HEK293 (cell line): ENCODE measurements at regions not wholly inside any gene's neighbourhood (a gene's known extent, or its start where the extent isn't known, plus 50 kb on each side); places are given as distances from the start of the nearest gene placed in this dataset.

Experiments
- CTCF ChIA-PET: fragments of 350-600 bp; formaldehyde crosslinking; extraction: SDS; loops from one replicate; lab custom pipeline; 2021; ENCODE audit warnings: antibody characterized with exemption; lab: Yijun Ruan, JAX
- POLR2A ChIA-PET: fragments of 300-600 bp; formaldehyde crosslinking; extraction: SDS; loops from one replicate; lab custom pipeline; 2020; ENCODE audit warnings: antibody characterized with exemption, inconsistent platforms; lab: Yijun Ruan, JAX
- H3K27ac ChIP-seq: fragments of 200-500 bp; sonication (Bioruptor generic); 2 replicates; pipeline ENCODE4 v1.5.1; 2014; ENCODE audit warnings: low read depth, low read length, control low read depth, inconsistent platforms; ENCODE audit errors: extremely low read depth
- H3K36me3 ChIP-seq, 2 experiments: fragments of 200-500 bp in 1 of 2; sonication (Bioruptor generic) in 1 of 2; 1 replicate in 1 of 2; 2 replicates in 1 of 2; pipeline ENCODE4 v1.5.1; 2014 to 2017; ENCODE audit warnings: inconsistent platforms in 2 of 2, low read length in 2 of 2; ENCODE audit not compliant: control insufficient read depth in 2 of 2, insufficient read depth in 1 of 2
- H3K4me1 ChIP-seq: fragments of 200-500 bp; sonication (Bioruptor generic); 2 replicates; pipeline ENCODE4 v1.5.1; 2014; ENCODE audit warnings: mild to moderate bottlenecking, low read length, inconsistent platforms; ENCODE audit not compliant: control insufficient read depth, insufficient read depth
- H3K4me3 ChIP-seq: 2 replicates; pipeline ENCODE4 v1.5.1; 2011; ENCODE audit warnings: low read depth, mild to moderate bottlenecking, control low read depth, low read length, moderate library complexity
- H3K9me3 ChIP-seq: fragments of 200-500 bp; sonication (Bioruptor generic); 2 replicates; pipeline ENCODE4 v1.5.1; 2014; ENCODE audit warnings: low read depth, low read length, inconsistent platforms; ENCODE audit not compliant: control insufficient read depth, insufficient read depth
- EGR2 ChIP-seq: fragments of 450-650 bp; formaldehyde crosslinking; IDR thresholded peaks from 2 replicates; pipeline ENCODE4 v1.5.1; 2016; ENCODE audit warnings: low read depth, missing biosample characterization, missing genetic modification characterization
- GLIS1 ChIP-seq: fragments of 450-650 bp; formaldehyde crosslinking; IDR thresholded peaks from 2 replicates; pipeline ENCODE4 v1.5.1; 2016; ENCODE audit warnings: missing biosample characterization, missing genetic modification characterization
- KLF17 ChIP-seq: fragments of 450-650 bp; formaldehyde crosslinking; IDR thresholded peaks from 2 replicates; pipeline ENCODE4 v1.5.1; 2016; ENCODE audit warnings: missing biosample characterization, missing genetic modification characterization
- MYNN ChIP-seq: fragments of 450-650 bp; formaldehyde crosslinking; IDR thresholded peaks from 2 replicates; pipeline ENCODE4 v1.5.1; 2016; ENCODE audit warnings: missing biosample characterization, missing genetic modification characterization, borderline replicate concordance
- ZBTB17 ChIP-seq: fragments of 450-650 bp; formaldehyde crosslinking; IDR thresholded peaks from 2 replicates; pipeline ENCODE4 v1.5.1; 2016; ENCODE audit warnings: missing biosample characterization, missing genetic modification characterization
- ZEB2 ChIP-seq: fragments of 450-650 bp; formaldehyde crosslinking; IDR thresholded peaks from 2 replicates; pipeline ENCODE4 v1.5.1; 2016; ENCODE audit warnings: missing biosample characterization, missing genetic modification characterization
- ZNF184 ChIP-seq: fragments of 450-650 bp; IDR thresholded peaks from 2 replicates; pipeline ENCODE4 v1.5.1; 2018; ENCODE audit warnings: missing biosample characterization, mild to moderate bottlenecking, missing genetic modification characterization
- ZNF292 ChIP-seq: fragments of 450-650 bp; formaldehyde crosslinking; IDR thresholded peaks from 2 replicates; pipeline ENCODE4 v1.5.1; 2016; ENCODE audit warnings: low read depth, missing biosample characterization, missing genetic modification characterization, borderline replicate concordance
- ZNF354C ChIP-seq: fragments of 450-650 bp; formaldehyde crosslinking; IDR thresholded peaks from 2 replicates; pipeline ENCODE4 v1.5.1; 2016; ENCODE audit warnings: missing biosample characterization, missing genetic modification characterization, low read depth, borderline replicate concordance
- ZNF488 ChIP-seq: fragments of 450-650 bp; formaldehyde crosslinking; IDR thresholded peaks from 2 replicates; pipeline ENCODE4 v1.5.1; 2016; ENCODE audit warnings: missing biosample characterization, missing genetic modification characterization
- ZNF544 ChIP-seq: fragments of 450-650 bp; formaldehyde crosslinking; IDR thresholded peaks from 2 replicates; pipeline ENCODE4 v1.5.0; 2017; ENCODE audit warnings: missing biosample characterization, missing genetic modification characterization
- ZNF555 ChIP-seq: fragments of 450-650 bp; formaldehyde crosslinking; conservative IDR thresholded peaks from 2 replicates; pipeline ENCODE4 v1.5.1; 2017; ENCODE audit warnings: missing biosample characterization, mild to moderate bottlenecking, missing genetic modification characterization, inconsistent platforms
- ZNF629 ChIP-seq: fragments of 450-650 bp; formaldehyde crosslinking; IDR thresholded peaks from 2 replicates; pipeline ENCODE4 v1.5.1; 2017; ENCODE audit warnings: missing biosample characterization, missing genetic modification characterization
- ZNF704 ChIP-seq: fragments of 450-650 bp; formaldehyde crosslinking; IDR thresholded peaks from 2 replicates; pipeline ENCODE4 v1.5.1; 2016; ENCODE audit warnings: missing biosample characterization, missing genetic modification characterization
- ZNF837 ChIP-seq: fragments of 450-650 bp; formaldehyde crosslinking; IDR thresholded peaks from 2 replicates; pipeline ENCODE4 v1.5.1; 2016; ENCODE audit warnings: missing biosample characterization, missing genetic modification characterization
- TF ChIP-seq, protein P1 (sequence below): fragments of 450-650 bp; formaldehyde crosslinking; IDR thresholded peaks from 2 replicates; pipeline ENCODE4 v1.5.1; 2016; ENCODE audit warnings: missing biosample characterization, missing genetic modification characterization

GRCh38 chr15:69593981-69594966 is 141.7 kb downstream of the RPLP1 start (continued):
- TF ChIP-seq ZNF629 (tag by site-specific recombination), result peak; percentile 74
- TF ChIP-seq MYNN (tag by site-specific recombination), result no peak
- TF ChIP-seq, protein P1, sequence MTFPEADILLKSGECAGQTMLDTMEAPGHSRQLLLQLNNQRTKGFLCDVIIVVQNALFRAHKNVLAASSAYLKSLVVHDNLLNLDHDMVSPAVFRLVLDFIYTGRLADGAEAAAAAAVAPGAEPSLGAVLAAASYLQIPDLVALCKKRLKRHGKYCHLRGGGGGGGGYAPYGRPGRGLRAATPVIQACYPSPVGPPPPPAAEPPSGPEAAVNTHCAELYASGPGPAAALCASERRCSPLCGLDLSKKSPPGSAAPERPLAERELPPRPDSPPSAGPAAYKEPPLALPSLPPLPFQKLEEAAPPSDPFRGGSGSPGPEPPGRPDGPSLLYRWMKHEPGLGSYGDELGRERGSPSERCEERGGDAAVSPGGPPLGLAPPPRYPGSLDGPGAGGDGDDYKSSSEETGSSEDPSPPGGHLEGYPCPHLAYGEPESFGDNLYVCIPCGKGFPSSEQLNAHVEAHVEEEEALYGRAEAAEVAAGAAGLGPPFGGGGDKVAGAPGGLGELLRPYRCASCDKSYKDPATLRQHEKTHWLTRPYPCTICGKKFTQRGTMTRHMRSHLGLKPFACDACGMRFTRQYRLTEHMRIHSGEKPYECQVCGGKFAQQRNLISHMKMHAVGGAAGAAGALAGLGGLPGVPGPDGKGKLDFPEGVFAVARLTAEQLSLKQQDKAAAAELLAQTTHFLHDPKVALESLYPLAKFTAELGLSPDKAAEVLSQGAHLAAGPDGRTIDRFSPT, result no peak
- no peak for TF ChIP-seq ZNF837 (tag by site-specific recombination)
- no peak for TF ChIP-seq ZNF488
- peak; percentile 98 for TF ChIP-seq GLIS1 (tag by site-specific recombination)
- TF ChIP-seq ZNF354C, result no peak
- TF ChIP-seq, all 188 proteins: peak for 39

- POLR2A ChIA-PET, result interaction anchor here (0.7 to 1.6 kb wide), 2 partner anchors 9 to 166 kb away, joined by 3 to 4 read pairs; no protein-coding TSS in a partner anchor
- Histone ChIP-seq H3K4me1 (peaks cover 38% of the 10 kb centered on the region), H3K4me3 (no peak overlapping the region), H3K9me3 (no peaks in the 10 kb centered on the region), H3K36me3 (no peaks in the 10 kb centered on the region), H3K27ac (peak overlapping the region; percentile 95)
- CTCF ChIA-PET, result interaction anchor here (0.6 kb wide), 2 partner anchors 81 to 200 kb away, joined by 3 read pairs; no protein-coding TSS in a partner anchor
- TF ChIP-seq ZNF354C (no peak), EGR2 (tag by site-specific recombination) (no peak), ZEB2 (tag by site-specific recombination) (no peak), ZNF184 (tag by site-specific recombination) (no peak), KLF17 (no peak), ZNF544 (tag by site-specific recombination) (no peak), ZNF704 (tag by site-specific recombination) (no peak), ZNF555 (no peak), ZNF292 (tag by site-specific recombination) (no peak)
These were observed 142.6 kb downstream of the RPLP1 start for GRCh38 chr15:69595009-69595791.

DNA sequence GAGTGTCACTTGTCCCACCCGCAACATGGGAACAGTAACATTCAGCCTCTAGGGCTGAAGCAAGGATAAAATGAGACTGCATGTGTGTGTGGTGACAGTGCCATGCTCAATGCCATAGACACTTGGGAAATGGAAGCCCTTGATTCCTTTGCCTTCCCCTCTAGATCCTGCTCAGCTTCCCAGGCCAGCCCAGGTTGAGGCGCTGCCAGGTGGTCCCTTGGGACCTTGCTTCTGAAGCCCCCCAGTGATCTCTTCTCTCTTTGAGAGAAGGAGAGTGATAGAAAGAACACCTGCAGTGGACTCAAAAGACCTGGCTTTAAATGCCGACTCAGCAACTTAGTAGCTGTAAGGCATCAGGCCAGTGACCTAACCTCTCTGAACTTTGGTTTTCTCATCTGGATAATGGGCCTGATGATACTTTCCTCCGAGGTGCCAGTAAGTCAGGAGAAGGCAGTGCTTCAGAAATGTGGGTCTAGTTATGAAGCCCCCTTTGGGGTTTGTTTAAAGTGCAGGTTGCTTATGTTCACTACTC is 144.5 kb downstream of the RPLP1 start:
- Histone ChIP-seq H3K36me3 (no peaks in the 10 kb centered on the region), H3K4me1 (peaks cover 27% of the 10 kb centered on the region), H3K9me3 (no peaks in the 10 kb centered on the region), H3K4me3 (no peak overlapping the region), H3K27ac (no peak overlapping the region)
- CTCF ChIA-PET, result no interaction called here
- POLR2A ChIA-PET, result no interaction called here
- no peak for TF ChIP-seq ZBTB17 (tag by site-specific recombination)
